Stimulated activated naive B cell treated with anti-CD40 and anti-IgM and Interleukin-4, amounts not matched to agents 10 μg/mL and 1 μg/mL and 100 μg/mL, for 72 hours (primary cell): ENCODE measurements at regions not wholly inside any gene's neighbourhood (a gene's known extent, or its start where the extent isn't known, plus 50 kb on each side); places are given as distances from the start of the nearest gene placed in this dataset.

Experiments
- ATAC-seq, 2 donors: fragments of 150-1000 bp; cut with Tn5 transposase; replicated peaks; 2 replicates each; pipeline ENCODE4 v1.10.0; 2021; ENCODE audit warnings: moderate library complexity in 1 of 2
- DNase-seq: peaks from one replicate; pipeline ENCODE4 v3.0.0; 2021
- H3K27ac Mint-ChIP-seq: one replicate; pipeline ENCODE4 v1.8.0; 2022; ENCODE audit warnings: mild to moderate bottlenecking, mixed read lengths
- H3K27me3 Mint-ChIP-seq, 2 donors: one replicate each; pipeline ENCODE4 v1.8.0; 2022; ENCODE audit warnings: mixed read lengths in 2 of 2
- H3K36me3 Mint-ChIP-seq, 2 donors: one replicate each; pipeline ENCODE4 v1.8.0; 2022; ENCODE audit warnings: mixed read lengths in 2 of 2, mild to moderate bottlenecking in 1 of 2
- H3K4me1 Mint-ChIP-seq, 2 donors: one replicate each; pipeline ENCODE4 v1.8.0; 2022; ENCODE audit warnings: mixed read lengths in 2 of 2, mild to moderate bottlenecking in 1 of 2
- H3K4me3 Mint-ChIP-seq, 2 donors: one replicate each; pipeline ENCODE4 v1.8.0; 2022; ENCODE audit warnings: mild to moderate bottlenecking in 2 of 2, mixed read lengths in 2 of 2, moderate library complexity in 1 of 2
- H3K9me3 Mint-ChIP-seq, 2 donors: one replicate each; pipeline ENCODE4 v1.8.0; 2022; ENCODE audit warnings: mixed read lengths in 2 of 2, mild to moderate bottlenecking in 1 of 2

DNA sequence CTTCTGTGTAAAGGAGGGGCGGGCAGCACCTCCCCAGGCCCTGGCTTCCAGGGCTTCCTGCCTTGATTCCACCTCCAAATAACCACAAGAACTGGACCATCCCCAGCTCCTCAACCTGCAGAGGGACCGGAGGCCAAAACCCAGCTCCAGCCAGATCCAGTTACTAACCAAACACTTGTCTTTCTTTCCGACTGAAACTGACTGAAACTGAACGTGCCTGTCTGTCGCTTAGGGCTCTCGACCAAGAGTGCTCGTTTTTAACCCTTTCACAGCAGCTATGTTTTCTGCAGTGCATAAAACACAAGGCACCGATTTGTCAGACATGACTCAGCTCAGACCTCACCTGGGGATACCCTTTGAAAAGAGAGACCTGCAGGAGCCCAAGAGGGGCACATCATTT is 249.9 kb upstream of the SIX2 start:
- Mint-ChIP-seq H3K27ac (no peak overlapping the region), H3K9me3 (no peaks in the 10 kb centered on the region), H3K27me3 (peaks cover 15 to 19% of the 10 kb centered on the region in 2 donors), H3K36me3 (no peaks in the 10 kb centered on the region), H3K4me1 (peaks cover 3 to 15% of the 10 kb centered on the region in 2 donors), H3K4me3 (no peak overlapping the region)
- DNase-seq: no peak
- no peak for ATAC-seq

DNA sequence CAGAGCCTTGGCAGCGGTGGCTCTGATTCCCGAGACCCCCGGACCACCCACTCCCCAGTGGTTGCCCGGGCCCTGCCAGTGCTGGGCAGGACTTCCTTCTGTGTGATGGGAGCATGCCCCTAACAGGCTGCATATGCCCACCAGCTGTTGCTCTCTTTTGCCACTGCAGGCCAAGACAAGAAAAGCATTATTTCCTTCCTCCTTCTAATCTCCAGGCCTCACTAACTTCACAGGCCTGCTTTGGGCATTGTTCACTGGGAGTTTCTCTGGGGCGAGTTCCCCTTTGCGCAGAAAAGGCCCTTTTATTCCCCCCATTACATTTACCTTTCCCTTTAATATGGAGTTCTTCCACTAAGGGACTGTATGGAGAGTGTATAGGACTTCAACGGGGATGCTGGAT is 249.1 kb upstream of the SIX2 start:
- no peak overlapping the region for H3K4me3 Mint-ChIP-seq
- no peak for ATAC-seq
- H3K4me1 Mint-ChIP-seq: peaks cover 3 to 10% of the 10 kb centered on the region in 2 donors
- no peaks in the 10 kb centered on the region for H3K9me3 Mint-ChIP-seq
- no peak for DNase-seq
- no peak overlapping the region for H3K27ac Mint-ChIP-seq
- H3K36me3 Mint-ChIP-seq: no peaks in the 10 kb centered on the region
- H3K27me3 Mint-ChIP-seq: peaks cover 11 to 15% of the 10 kb centered on the region in 2 donors

DNA sequence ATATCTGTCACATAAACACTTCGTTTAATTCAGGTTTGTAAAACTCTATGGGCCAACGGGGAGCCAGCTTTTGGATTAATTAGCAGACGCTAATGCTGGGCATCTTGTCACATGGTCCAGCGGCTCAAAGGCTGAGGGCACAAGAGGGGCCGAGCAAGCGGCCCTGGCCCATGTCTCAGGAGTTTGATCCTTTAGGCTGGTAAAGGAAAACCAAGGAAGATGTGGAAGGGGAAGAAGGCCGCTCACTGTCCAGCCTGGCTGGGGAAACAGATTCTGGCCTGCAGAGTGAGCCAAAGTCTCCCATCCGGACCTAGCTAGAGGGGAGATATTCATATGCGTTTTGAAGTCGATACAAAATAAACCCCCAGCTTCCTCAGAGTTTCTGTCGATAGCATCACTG is 248.6 kb upstream of the SIX2 start:
- peaks cover 2 to 5% of the 10 kb centered on the region in 2 donors for H3K4me1 Mint-ChIP-seq
- no peak for ATAC-seq
- no peak overlapping the region for H3K4me3 Mint-ChIP-seq
- no peaks in the 10 kb centered on the region for H3K36me3 Mint-ChIP-seq
- no peak for DNase-seq
- H3K27me3 Mint-ChIP-seq: peaks cover 6 to 13% of the 10 kb centered on the region in 2 donors
- no peak overlapping the region for H3K27ac Mint-ChIP-seq
- H3K9me3 Mint-ChIP-seq: no peaks in the 10 kb centered on the region

DNA sequence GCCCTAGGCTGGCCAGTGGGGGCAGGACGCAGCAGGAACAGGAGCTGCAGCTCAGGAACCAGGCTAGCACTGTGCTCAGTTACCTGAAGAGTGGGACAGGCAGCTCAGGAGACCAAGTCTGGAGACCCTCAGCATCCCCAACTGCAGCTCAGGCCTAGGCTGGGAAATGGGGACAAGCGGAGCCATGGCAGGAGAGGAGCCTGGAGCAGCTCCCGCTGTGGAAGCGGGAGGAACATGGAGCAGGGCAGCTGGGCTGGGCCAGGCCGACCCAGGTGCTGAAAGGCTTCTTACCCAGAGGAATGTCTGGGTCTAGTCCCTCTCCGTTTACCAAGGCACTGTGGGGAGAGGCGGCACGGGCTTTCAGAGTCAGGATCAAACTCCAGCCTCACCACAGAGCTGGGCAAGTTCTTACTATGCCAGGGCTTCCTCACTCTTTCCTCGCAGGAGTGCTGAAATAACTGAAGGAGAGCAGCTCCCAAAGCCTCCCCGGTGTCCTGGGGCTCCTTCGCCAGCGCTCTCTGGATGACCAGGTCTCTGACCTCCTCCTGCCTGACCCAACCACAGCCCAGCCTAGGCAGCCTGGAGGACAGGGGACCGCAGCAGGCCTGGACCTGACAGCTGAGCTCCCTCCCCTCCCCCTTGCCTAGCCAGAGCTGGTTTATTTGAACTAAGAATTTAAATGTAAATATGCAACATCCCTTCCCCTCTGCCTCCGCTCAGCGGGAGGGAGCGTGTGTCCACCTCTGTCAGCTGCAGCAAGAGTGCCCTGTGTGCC is 247.8 kb upstream of the SIX2 start:
- Mint-ChIP-seq H3K27ac (no peak overlapping the region), H3K36me3 (no peaks in the 10 kb centered on the region), H3K4me3 (no peak overlapping the region), H3K27me3 (peaks cover 0 to 8% of the 10 kb centered on the region in 2 donors), H3K9me3 (no peaks in the 10 kb centered on the region), H3K4me1 (peaks cover 0 to 1% of the 10 kb centered on the region in 2 donors)
- DNase-seq (no peak), ATAC-seq (no peak)

DNA sequence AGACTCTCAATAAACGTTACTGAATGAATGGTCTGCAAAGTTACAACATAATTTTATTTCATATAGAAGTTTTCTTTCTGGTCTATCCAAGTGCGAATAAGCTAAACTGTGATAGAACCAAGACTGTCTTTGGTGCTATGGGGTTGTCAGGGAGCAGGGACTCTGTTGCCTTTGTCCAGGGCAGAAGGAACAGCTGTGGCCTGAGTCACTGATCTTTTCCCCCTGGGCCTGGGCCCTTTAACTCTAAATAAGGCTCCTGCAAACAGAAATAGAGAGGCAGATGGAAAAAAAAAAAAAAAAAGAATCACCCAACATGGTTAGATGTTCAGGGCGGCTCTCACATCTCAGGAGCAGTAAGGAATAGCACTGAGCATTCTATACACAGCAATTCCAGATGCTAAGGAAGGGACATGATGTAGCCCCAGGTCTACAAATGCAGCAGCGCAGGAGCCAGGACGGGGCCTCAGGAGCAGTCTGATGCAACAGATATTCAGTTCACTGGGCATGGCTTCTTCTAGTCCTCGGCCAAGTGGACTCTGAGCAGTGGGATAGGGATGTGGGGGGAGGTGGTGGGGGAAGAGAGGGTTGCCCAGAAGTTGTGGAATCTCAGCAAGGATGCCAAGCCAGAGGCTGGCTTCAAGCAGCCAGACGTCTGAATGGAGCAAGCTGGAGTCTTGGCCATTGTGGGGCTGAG is 247.1 kb upstream of the SIX2 start:
- Mint-ChIP-seq H3K4me1 (peaks cover 0 to 1% of the 10 kb centered on the region in 2 donors), H3K27ac (no peak overlapping the region), H3K27me3 (peaks cover 0 to 8% of the 10 kb centered on the region in 2 donors), H3K4me3 (no peak overlapping the region), H3K9me3 (no peaks in the 10 kb centered on the region), H3K36me3 (no peaks in the 10 kb centered on the region)
- no peak for ATAC-seq
- no peak for DNase-seq

DNA sequence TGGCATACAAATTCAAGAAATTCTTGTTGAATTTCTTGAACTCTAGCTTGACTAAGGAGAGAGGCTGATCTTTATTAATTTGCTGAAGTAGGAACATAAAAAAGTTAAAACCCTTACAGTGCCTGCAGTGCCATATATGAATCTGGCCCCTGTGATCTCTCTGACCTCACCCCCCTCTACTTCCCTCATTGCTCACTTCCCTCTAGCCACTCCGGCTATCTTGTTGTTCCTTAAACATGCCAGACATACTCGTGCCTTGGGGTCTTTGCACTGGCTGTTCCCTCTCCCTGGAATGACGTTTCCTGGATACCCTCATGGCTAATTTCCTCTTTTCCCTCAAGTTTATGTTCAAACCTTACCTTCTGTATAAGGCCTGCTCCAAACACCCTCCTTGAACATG is 246.3 kb upstream of the SIX2 start:
- ATAC-seq: no peak
- H3K27ac Mint-ChIP-seq: no peak overlapping the region
- peaks cover 0 to under 1% of the 10 kb centered on the region in 2 donors for H3K27me3 Mint-ChIP-seq
- H3K9me3 Mint-ChIP-seq: no peaks in the 10 kb centered on the region
- H3K36me3 Mint-ChIP-seq: no peaks in the 10 kb centered on the region
- no peak overlapping the region for H3K4me3 Mint-ChIP-seq
- peaks cover 0 to 1% of the 10 kb centered on the region in 2 donors for H3K4me1 Mint-ChIP-seq
- DNase-seq: no peak

DNA sequence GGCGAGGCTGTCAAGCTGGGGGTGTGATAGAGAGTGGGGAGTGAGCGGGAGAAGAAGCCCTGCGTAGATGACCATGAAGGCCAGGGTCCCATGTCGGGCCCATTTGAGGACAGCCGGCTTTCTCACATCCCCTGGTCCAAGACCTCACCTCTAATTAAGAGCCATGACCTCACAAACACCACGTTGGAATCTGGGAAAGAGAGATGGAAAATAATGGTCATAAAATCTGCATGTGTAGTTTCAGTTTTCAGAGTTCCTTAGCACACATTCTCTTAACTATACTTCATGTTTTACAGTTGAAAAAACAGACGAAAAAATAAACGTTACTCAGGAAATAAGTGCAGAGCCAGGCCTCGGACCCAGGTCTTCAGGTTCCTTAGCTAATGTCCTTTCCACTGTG is 244.8 kb upstream of the SIX2 start:
- no peak overlapping the region for H3K4me3 Mint-ChIP-seq
- H3K27ac Mint-ChIP-seq: no peak overlapping the region
- no peaks in the 10 kb centered on the region for H3K36me3 Mint-ChIP-seq
- H3K9me3 Mint-ChIP-seq: no peaks in the 10 kb centered on the region
- ATAC-seq: no peak
- H3K4me1 Mint-ChIP-seq: peaks cover 0 to 1% of the 10 kb centered on the region in 2 donors
- DNase-seq: no peak
- no peaks in the 10 kb centered on the region for H3K27me3 Mint-ChIP-seq

DNA sequence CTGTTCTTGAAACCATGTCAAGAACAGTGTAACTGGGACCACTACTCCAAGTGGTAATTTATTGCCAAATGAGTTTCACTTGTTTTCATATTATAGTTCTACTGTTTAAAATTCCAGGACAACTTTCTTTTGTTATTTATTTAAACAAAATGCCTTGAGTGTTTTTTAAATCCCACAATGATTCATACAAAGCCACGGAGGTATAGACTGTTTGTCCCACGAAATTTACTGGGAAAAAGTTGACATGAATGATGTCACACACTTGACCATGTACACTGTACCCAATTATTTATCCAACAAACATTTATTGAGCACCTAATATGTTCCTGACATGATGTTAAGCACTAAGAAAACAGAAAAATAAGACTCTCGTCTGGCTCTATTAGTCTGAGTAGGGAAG is 243.9 kb upstream of the SIX2 start:
- no peaks in the 10 kb centered on the region for H3K4me1 Mint-ChIP-seq
- no peaks in the 10 kb centered on the region for H3K9me3 Mint-ChIP-seq
- no peaks in the 10 kb centered on the region for H3K27me3 Mint-ChIP-seq
- H3K27ac Mint-ChIP-seq: no peak overlapping the region
- no peaks in the 10 kb centered on the region for H3K36me3 Mint-ChIP-seq
- no peak overlapping the region for H3K4me3 Mint-ChIP-seq
- ATAC-seq (no peak), DNase-seq (no peak)

DNA sequence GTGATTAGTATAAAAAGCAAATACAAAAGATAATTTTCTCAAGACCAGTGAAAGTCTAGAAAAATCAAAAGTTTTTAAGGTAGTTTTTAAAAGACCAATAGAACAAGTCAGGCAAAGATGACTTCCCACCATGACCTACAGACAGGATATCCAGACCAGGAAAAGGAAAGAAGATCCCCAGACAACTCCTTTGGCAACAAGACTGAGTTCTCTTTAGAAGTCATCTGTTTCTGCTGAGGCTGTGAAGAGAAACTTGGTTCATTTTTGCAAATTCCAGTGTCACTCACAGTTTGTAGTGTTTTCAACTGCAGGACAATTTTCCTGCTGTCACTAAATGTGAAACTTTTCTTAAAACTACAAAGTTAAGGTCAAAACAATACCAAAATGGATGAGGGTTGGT is 240.9 kb upstream of the SIX2 start:
- no peak overlapping the region for H3K4me3 Mint-ChIP-seq
- no peaks in the 10 kb centered on the region for H3K27me3 Mint-ChIP-seq
- H3K27ac Mint-ChIP-seq: no peak overlapping the region
- ATAC-seq: no peak
- H3K9me3 Mint-ChIP-seq: peaks cover 0 to 2% of the 10 kb centered on the region in 2 donors
- DNase-seq: no peak
- H3K4me1 Mint-ChIP-seq: no peaks in the 10 kb centered on the region
- no peaks in the 10 kb centered on the region for H3K36me3 Mint-ChIP-seq

DNA sequence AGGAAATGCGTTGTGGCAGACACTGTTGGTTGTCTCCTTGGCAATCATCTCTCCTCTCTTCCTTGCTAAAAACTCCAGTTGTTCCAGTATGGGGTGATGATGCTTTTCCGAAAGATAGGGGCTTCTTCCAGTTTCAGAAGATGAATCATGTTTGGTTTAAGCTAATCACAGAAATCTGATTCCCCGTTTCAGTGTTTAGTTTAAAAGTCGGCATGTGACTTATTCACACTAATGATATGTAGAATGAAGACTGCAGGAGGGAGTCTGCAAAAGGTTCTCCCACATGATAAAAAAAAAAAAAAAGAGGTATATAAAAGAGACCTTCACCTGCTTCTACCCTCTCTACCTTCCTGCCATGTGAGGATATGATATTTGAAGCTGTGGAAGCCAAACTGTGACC is 239.0 kb upstream of the SIX2 start:
- H3K27ac Mint-ChIP-seq: no peak overlapping the region
- no peaks in the 10 kb centered on the region for H3K36me3 Mint-ChIP-seq
- ATAC-seq: no peak
- no peaks in the 10 kb centered on the region for H3K27me3 Mint-ChIP-seq
- peaks cover 0 to 2% of the 10 kb centered on the region in 2 donors for H3K9me3 Mint-ChIP-seq
- no peaks in the 10 kb centered on the region for H3K4me1 Mint-ChIP-seq
- H3K4me3 Mint-ChIP-seq: no peak overlapping the region
- DNase-seq: no peak

DNA sequence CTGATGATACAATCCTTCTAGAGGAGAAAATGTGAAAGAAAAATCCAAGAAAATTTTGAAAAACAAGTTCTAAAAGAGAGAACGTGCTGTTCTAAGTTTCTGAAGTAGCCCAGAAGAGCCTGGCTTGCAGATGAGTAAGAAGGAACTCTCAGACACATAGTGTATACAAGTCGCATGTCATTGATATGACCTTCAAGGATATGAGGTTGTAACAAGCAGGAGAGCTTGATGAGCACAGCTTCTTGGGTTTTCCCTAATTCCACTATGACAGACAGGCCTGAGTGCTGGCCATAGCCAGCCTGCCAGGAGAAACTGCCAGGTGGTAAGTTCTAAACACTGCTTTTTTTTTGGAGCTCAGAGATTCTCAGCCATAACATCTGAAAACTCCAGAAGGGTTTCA is 235.7 kb upstream of the SIX2 start:
- H3K27ac Mint-ChIP-seq: no peak overlapping the region
- no peaks in the 10 kb centered on the region for H3K27me3 Mint-ChIP-seq
- no peaks in the 10 kb centered on the region for H3K4me1 Mint-ChIP-seq
- ATAC-seq: no peak
- peaks cover 0 to 2% of the 10 kb centered on the region in 2 donors for H3K9me3 Mint-ChIP-seq
- no peak for DNase-seq
- no peak overlapping the region for H3K4me3 Mint-ChIP-seq
- H3K36me3 Mint-ChIP-seq: no peaks in the 10 kb centered on the region

DNA sequence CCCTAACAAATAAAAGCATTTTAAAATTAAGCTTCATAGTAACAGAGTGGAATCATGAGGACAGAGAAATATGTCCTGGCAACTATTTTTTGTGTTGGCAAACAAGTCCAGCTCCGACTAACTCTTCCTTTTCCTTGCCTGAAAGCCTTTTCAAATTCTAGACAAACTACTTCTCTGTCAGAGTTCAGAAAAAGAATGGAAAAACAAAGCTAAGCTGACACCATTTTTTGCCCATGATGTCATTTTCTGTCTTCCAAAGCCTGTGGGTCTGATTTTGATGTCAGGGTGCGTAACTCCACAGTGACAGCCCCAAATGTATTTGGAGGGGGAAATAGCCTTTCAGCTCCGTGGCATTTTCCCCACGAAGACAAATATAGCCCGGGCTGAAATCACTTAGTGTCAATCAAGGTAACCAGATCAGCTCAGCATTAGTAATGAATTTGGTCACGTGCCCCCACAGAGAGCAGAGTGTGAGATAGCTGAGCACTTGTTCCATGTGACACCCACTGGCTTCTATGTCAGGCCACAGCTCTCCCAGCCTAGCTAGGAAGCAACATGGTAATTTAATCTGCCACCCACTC is 233.0 kb upstream of the SIX2 start:
- Mint-ChIP-seq H3K4me1 (peaks cover 8 to 10% of the 10 kb centered on the region in 2 donors), H3K9me3 (peaks cover 0 to 2% of the 10 kb centered on the region in 2 donors), H3K4me3 (no peak overlapping the region), H3K27ac (no peak overlapping the region), H3K27me3 (peaks cover 9 to 15% of the 10 kb centered on the region in 2 donors), H3K36me3 (no peaks in the 10 kb centered on the region)
- ATAC-seq (no peak), DNase-seq (no peak)

DNA sequence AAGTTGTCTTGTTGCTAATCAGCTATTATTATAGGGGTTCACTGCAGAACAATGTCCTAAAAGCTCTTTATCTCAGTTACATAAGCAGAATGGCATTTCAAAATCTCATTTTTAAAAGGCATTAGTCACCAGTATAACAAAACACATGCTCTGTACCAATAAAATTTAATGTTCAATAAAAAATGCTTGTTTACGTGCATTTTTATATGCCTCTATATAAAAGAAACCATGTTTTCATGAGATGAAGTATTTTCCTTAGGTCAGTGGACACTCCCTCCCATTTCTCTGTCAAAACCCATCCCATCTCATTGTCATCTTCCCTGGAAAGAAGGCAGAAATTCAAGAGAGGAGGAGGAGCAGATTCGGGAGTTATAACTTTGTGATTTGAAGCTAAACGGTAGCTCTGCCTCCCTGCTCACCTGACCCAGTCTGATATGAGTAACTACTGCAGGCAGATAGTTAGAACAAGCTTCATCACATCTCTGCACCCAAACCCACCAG is 231.9 kb upstream of the SIX2 start:
- H3K4me1 Mint-ChIP-seq: peaks cover 15% of the 10 kb centered on the region in 2 donors
- H3K27ac Mint-ChIP-seq: no peak overlapping the region
- H3K27me3 Mint-ChIP-seq: peaks cover 9 to 21% of the 10 kb centered on the region in 2 donors
- ATAC-seq: no peak
- DNase-seq: no peak
- no peaks in the 10 kb centered on the region for H3K36me3 Mint-ChIP-seq
- no peak overlapping the region for H3K4me3 Mint-ChIP-seq
- H3K9me3 Mint-ChIP-seq: no peaks in the 10 kb centered on the region

DNA sequence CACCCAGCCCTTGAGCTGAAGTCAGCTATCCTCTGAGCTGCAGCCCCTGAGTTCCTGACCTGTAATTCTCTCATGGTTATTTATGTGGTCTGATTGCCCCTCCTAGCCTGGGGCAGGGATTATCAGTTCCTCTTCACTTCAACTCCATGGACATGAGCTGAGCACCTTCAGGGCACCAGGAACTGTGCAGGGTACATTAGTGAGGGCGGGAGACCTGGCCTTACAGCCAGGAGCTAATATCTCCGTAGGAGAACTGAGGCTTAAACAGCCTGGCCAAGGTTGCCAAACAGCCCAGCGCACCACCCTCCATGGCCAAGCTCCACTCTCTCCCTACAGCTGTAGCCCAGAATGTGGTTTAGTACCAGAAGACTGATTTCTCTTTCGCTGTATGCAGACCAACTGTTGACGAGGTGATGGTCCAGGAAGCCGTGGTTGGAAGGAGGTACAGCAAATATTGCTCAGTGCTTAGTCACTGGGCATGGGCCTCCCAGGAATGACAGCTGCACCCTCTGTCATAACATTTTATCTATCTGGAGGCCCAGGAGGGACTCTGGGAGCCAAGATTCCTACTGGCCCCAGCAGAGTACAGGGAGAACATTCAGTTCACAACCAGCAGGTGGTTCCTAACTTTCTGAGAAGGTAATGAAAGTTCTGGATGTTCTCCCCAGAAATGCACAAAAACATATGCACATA is 228.7 kb upstream of the SIX2 start:
- Mint-ChIP-seq H3K9me3 (no peaks in the 10 kb centered on the region), H3K27me3 (peaks cover 13 to 21% of the 10 kb centered on the region in 2 donors), H3K4me1 (peaks cover 18 to 19% of the 10 kb centered on the region in 2 donors), H3K4me3 (no peak overlapping the region), H3K27ac (no peak overlapping the region), H3K36me3 (no peaks in the 10 kb centered on the region)
- DNase-seq (no peak), ATAC-seq (peak; percentile 42 to 63)
